DOHH2 (cell line): ENCODE measurements at regions not wholly inside any gene's neighbourhood (a gene's known extent, or its start where the extent isn't known, plus 50 kb on each side); places are given as distances from the start of the nearest gene placed in this dataset.

Experiments used
- H3F3A ChIP-seq: fragments of 200-600 bp; sonication (generic), shearing (Covaris generic); 2 replicates; pipeline ENCODE4 v1.6.0; 2016; ENCODE audit warnings: antibody characterized with exemption, mild to moderate bottlenecking; ENCODE audit not compliant: control insufficient read depth, insufficient read depth
- H3K27ac ChIP-seq: fragments of 200-600 bp; sonication (generic); 2 replicates; pipeline ENCODE4 v1.5.1; 2014; ENCODE audit warnings: low read depth, mild to moderate bottlenecking, low read length, moderate library complexity
- H3K27me3 ChIP-seq: fragments of 200-600 bp; sonication (generic); 2 replicates; pipeline ENCODE4 v1.6.1; 2014; ENCODE audit warnings: mild to moderate bottlenecking, low read length, mixed read lengths; ENCODE audit not compliant: control insufficient read depth
- H3K36me3 ChIP-seq: fragments of 200-600 bp; sonication (generic); 2 replicates; pipeline ENCODE4 v1.6.1; 2014; ENCODE audit warnings: mild to moderate bottlenecking, low read length, moderate library complexity, mixed read lengths; ENCODE audit not compliant: control insufficient read depth
- H3K4me1 ChIP-seq: fragments of 200-600 bp; sonication (generic); 2 replicates; pipeline ENCODE4 v1.6.1; 2014; ENCODE audit warnings: mild to moderate bottlenecking, low read length, mixed read lengths; ENCODE audit not compliant: control insufficient read depth
- H3K4me2 ChIP-seq: fragments of 200-600 bp; sonication (generic); 2 replicates; pipeline ENCODE4 v1.6.0; 2014; ENCODE audit warnings: mild to moderate bottlenecking, low read length, moderate library complexity
- H3K4me3 ChIP-seq: fragments of 200-600 bp; sonication (generic); 2 replicates; pipeline ENCODE4 v1.5.1; 2014; ENCODE audit warnings: mild to moderate bottlenecking, low read length, mixed read lengths
- H3K79me2 ChIP-seq: fragments of 200-600 bp; sonication (generic); 2 replicates; pipeline ENCODE4 v1.6.1; 2014; ENCODE audit warnings: mild to moderate bottlenecking, low read length, mixed read lengths; ENCODE audit not compliant: control insufficient read depth
- H3K9me2 ChIP-seq: fragments of 200-600 bp; sonication (generic); replicated peaks from 2 replicates; pipeline ENCODE4 v1.6.1; 2014; ENCODE audit warnings: mild to moderate bottlenecking, low read length, mixed read lengths; ENCODE audit not compliant: control insufficient read depth
- H3K9me3 ChIP-seq: fragments of 200-600 bp; sonication (generic); 2 replicates; pipeline ENCODE4 v1.6.1; 2014; ENCODE audit warnings: antibody characterized with exemption, low read length, mixed read lengths; ENCODE audit not compliant: control insufficient read depth, insufficient read depth
- H4K20me1 ChIP-seq: fragments of 200-600 bp; sonication (generic); 2 replicates; pipeline ENCODE4 v1.6.0; 2014; ENCODE audit warnings: low read depth, mild to moderate bottlenecking, antibody characterized with exemption, low read length, moderate library complexity; ENCODE audit not compliant: control insufficient read depth, insufficient read depth
- EZH2phosphoT487 ChIP-seq: fragments of 200-600 bp; sonication (generic); IDR thresholded peaks from 2 replicates; pipeline ENCODE4 v1.6.1; 2017; ENCODE audit warnings: borderline replicate concordance, mild to moderate bottlenecking, antibody characterized with exemption, low read length, moderate library complexity, mixed read lengths
- TF ChIP-seq, protein P1 (sequence below): fragments of 200-600 bp; sonication (generic); IDR thresholded peaks from one replicate; pipeline ENCODE4 v1.5.1; 2014; ENCODE audit warnings: antibody characterized with exemption, mild to moderate bottlenecking, low read depth, low read length; ENCODE audit not compliant: poor library complexity, severe bottlenecking

DNA sequence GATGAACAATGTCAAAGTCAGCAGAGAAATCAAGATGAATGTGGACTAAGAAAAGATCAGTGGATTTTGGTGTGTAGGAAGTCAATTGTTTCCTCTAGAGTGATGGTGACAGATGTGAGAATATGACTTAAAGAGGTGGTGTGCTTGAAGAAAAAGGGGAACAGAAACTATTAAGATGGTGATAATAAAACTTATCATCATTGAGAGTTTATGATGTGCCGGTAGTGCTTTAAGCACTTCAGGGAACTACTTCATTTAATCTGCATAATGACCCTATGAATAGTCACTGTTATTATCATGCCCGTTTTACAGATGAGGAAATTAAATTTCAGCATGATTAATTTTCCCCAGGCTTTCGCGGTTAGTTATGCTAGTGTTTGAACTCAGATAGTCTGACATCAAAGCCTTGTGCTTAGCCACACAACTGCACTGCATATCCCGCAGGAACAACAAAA lies 246.9 kb upstream of the LRRC7 start:
- no peak for TF ChIP-seq EZH2phosphoT487
- TF ChIP-seq, protein P1, sequence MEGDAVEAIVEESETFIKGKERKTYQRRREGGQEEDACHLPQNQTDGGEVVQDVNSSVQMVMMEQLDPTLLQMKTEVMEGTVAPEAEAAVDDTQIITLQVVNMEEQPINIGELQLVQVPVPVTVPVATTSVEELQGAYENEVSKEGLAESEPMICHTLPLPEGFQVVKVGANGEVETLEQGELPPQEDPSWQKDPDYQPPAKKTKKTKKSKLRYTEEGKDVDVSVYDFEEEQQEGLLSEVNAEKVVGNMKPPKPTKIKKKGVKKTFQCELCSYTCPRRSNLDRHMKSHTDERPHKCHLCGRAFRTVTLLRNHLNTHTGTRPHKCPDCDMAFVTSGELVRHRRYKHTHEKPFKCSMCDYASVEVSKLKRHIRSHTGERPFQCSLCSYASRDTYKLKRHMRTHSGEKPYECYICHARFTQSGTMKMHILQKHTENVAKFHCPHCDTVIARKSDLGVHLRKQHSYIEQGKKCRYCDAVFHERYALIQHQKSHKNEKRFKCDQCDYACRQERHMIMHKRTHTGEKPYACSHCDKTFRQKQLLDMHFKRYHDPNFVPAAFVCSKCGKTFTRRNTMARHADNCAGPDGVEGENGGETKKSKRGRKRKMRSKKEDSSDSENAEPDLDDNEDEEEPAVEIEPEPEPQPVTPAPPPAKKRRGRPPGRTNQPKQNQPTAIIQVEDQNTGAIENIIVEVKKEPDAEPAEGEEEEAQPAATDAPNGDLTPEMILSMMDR: no peak
- peak overlapping the region; percentile 50 for H3K4me3 ChIP-seq
- H3K27me3 ChIP-seq: no peaks in the 10 kb centered on the region
- peak overlapping the region; percentile 78 for H3K27ac ChIP-seq
- H3F3A ChIP-seq: peaks cover 13% of the 10 kb centered on the region
- no peaks in the 10 kb centered on the region for H3K36me3 ChIP-seq
- peaks cover 44% of the 10 kb centered on the region for H3K4me1 ChIP-seq
- no peaks in the 10 kb centered on the region for H3K9me2 ChIP-seq
- no peaks in the 10 kb centered on the region for H3K79me2 ChIP-seq
- peak overlapping the region; percentile 84 for H3K4me2 ChIP-seq
- H3K9me3 ChIP-seq: no peaks in the 10 kb centered on the region
- no peaks in the 10 kb centered on the region for H4K20me1 ChIP-seq

DNA sequence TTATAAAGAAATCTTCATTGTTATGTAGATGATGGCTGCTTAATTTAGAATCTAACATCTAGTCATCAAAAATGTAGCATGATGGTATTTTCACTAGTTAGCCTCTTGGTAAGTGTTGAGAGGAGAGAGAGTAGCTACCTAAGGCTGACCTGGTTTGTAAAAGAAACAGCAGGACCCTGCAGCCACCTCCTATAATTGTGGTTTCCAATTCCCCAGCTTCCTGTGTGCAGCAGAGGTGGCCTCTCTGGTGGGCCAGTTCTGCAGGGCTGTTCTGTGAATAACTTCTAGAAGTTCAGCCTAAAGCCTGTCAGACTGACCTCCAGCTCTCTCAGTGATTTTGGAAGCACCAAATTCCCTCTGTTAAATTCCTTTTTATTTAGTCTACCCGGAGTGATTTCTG lies 246.4 kb upstream of the LRRC7 start:
- Histone ChIP-seq H3K27me3 (no peaks in the 10 kb centered on the region), H3K4me1 (peaks cover 44% of the 10 kb centered on the region), H3K4me2 (peak overlapping the region; percentile 84), H3K9me2 (no peaks in the 10 kb centered on the region), H3F3A (peaks cover 13% of the 10 kb centered on the region), H3K27ac (peak overlapping the region; percentile 78), H3K36me3 (no peaks in the 10 kb centered on the region), H3K9me3 (no peaks in the 10 kb centered on the region), H4K20me1 (no peaks in the 10 kb centered on the region), H3K4me3 (peak overlapping the region; percentile 50), H3K79me2 (no peaks in the 10 kb centered on the region)
- TF ChIP-seq EZH2phosphoT487: no peak
- TF ChIP-seq, protein P1: no peak

DNA sequence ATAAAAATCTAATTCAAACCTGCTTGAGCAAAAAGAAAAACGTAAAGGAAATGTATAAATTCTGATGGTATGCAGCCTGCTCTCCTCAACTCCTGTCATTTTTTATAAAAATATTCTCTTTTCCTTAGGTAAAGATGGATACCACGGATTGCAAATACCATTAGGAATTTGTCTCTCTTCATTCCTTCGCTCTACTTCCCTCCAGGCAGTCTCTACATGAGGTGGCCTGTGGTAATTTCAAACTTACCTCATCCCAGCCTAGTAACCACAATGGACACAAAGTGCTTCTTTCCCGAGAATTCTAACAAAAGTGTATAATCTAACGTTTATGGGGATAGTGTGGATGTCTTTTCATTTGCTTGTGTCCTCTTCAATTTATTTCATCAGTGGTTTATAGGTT lies 239.5 kb upstream of the LRRC7 start:
- Histone ChIP-seq H3K4me1 (peaks cover 11% of the 10 kb centered on the region), H3K9me2 (no peaks in the 10 kb centered on the region), H3K4me2 (no peak overlapping the region), H3K79me2 (no peaks in the 10 kb centered on the region), H4K20me1 (no peaks in the 10 kb centered on the region), H3K9me3 (no peaks in the 10 kb centered on the region), H3K27me3 (no peaks in the 10 kb centered on the region), H3K27ac (no peak overlapping the region), H3K4me3 (no peak overlapping the region), H3K36me3 (no peaks in the 10 kb centered on the region), H3F3A (no peaks in the 10 kb centered on the region)
- TF ChIP-seq, protein P1: no peak
- no peak for TF ChIP-seq EZH2phosphoT487

DNA sequence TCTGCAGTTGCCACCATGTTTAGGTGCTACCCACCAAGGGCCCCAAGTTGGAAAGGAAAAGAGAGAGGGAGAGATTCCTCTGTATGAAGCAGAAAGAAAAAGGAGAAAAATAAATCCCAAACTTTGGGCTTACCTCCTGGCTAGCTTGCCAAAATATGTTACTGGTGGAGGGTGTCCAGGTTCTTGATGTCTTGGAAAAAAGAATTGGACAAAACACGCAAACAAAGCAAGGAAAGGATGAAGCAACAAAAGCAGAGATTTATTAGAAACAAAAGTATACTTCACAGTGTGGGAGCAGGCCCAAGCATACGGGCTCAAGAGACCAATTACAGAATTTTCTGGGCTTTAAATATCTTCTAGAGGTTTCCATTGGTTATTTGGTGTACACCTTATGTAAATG lies 204.5 kb upstream of the LRRC7 start:
- TF ChIP-seq EZH2phosphoT487: no peak
- TF ChIP-seq, protein P1: no peak
- Histone ChIP-seq H3K27ac (no peak overlapping the region), H3K4me2 (no peak overlapping the region), H3K9me2 (no peaks in the 10 kb centered on the region), H3K4me1 (no peaks in the 10 kb centered on the region), H4K20me1 (no peaks in the 10 kb centered on the region), H3K79me2 (no peaks in the 10 kb centered on the region), H3F3A (no peaks in the 10 kb centered on the region), H3K4me3 (no peak overlapping the region), H3K27me3 (no peaks in the 10 kb centered on the region), H3K36me3 (no peaks in the 10 kb centered on the region), H3K9me3 (no peaks in the 10 kb centered on the region)
